ENCODE measurements at regions not wholly inside any gene's neighbourhood (a gene's known extent, or its start where the extent isn't known, plus 50 kb on each side); places are given as distances from the start of the nearest gene placed in this dataset.

DNA sequence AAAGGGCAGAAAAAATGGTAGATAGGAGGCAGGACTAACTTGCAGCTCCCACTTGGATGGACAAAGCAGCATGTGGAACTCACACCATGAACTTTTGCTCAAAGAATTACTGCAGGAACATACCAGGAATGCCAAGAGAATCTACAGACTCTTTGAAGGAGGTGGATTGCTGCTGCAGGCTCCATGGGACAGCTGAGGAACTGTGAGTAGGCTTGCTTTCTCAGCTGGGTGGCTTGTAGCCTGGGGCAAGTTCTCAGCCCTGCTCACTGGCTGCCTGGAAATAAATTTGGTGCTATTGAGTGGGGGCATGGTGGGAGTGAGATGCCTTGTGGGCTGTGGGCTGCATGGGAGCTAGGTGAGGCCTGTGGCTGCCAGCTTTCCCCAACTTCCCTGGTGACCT, 574.5 kb downstream of the PRELID2 start:
- no peak for TF ChIP-seq POLR2A (IDR thresholded peaks at IDR 0.05; ENCODE audit: extremely low read depth, insufficient read length)
- TF ChIP-seq, protein P1, sequence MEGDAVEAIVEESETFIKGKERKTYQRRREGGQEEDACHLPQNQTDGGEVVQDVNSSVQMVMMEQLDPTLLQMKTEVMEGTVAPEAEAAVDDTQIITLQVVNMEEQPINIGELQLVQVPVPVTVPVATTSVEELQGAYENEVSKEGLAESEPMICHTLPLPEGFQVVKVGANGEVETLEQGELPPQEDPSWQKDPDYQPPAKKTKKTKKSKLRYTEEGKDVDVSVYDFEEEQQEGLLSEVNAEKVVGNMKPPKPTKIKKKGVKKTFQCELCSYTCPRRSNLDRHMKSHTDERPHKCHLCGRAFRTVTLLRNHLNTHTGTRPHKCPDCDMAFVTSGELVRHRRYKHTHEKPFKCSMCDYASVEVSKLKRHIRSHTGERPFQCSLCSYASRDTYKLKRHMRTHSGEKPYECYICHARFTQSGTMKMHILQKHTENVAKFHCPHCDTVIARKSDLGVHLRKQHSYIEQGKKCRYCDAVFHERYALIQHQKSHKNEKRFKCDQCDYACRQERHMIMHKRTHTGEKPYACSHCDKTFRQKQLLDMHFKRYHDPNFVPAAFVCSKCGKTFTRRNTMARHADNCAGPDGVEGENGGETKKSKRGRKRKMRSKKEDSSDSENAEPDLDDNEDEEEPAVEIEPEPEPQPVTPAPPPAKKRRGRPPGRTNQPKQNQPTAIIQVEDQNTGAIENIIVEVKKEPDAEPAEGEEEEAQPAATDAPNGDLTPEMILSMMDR (IDR thresholded peaks at IDR 0.05; ENCODE audit: low read depth, low read length): no peak
- TF ChIP-seq, protein P2, sequence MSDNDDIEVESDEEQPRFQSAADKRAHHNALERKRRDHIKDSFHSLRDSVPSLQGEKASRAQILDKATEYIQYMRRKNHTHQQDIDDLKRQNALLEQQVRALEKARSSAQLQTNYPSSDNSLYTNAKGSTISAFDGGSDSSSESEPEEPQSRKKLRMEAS (IDR thresholded peaks at IDR 0.05; ENCODE audit: low read depth, low read length): no peak
- no peak for TF ChIP-seq MYC (IDR thresholded peaks at IDR 0.05; ENCODE audit: low read depth, low read length)

All from NB4 (cell line).